Spinal cord (tissue), 9 donors: ENCODE measurements at regions not wholly inside any gene's neighbourhood (a gene's known extent, or its start where the extent isn't known, plus 50 kb on each side); places are given as distances from the start of the nearest gene placed in this dataset.

ENCODE experiments used
- DNase-seq, 6 donors: peaks; one replicate each; pipeline versions ENCODE4 v3.0.0 to v3.0.0-alpha.2; 2013 to 2015; ENCODE audit warnings: low spot score in 6 of 6, low read depth in 4 of 6
- H3K27ac ChIP-seq: one replicate; pipeline ENCODE4 v1.5.1; 2013; ENCODE audit warnings: low read depth, low read length, control low read depth
- H3K27me3 ChIP-seq: one replicate; pipeline ENCODE4 v1.6.1; 2013; ENCODE audit warnings: low read length; ENCODE audit not compliant: control insufficient read depth, insufficient read depth
- H3K36me3 ChIP-seq: one replicate; pipeline ENCODE4 v1.6.1; 2013; ENCODE audit warnings: low read length; ENCODE audit not compliant: control insufficient read depth, insufficient read depth
- H3K4me1 ChIP-seq: one replicate; pipeline ENCODE4 v1.6.1; 2013; ENCODE audit warnings: low read length; ENCODE audit not compliant: control insufficient read depth, insufficient read depth
- H3K4me3 ChIP-seq: one replicate; pipeline ENCODE4 v1.5.1; 2013; ENCODE audit warnings: low read depth, low read length, control low read depth
- H3K9me3 ChIP-seq: one replicate; pipeline ENCODE4 v1.6.1; 2013; ENCODE audit warnings: low read length; ENCODE audit not compliant: control insufficient read depth, insufficient read depth
- WGBS: methylation state at CpG from one replicate; pipeline ENCODE4 v1.1.5; 2013; ENCODE audit warnings: missing lambda C conversion rate; ENCODE audit not compliant: insufficient coverage; 5-methylcytosine and 5-hydroxymethylcytosine counted together
- donor health status: healthy.

- no peaks in the 10 kb centered on the region for H3K4me1 ChIP-seq
- H3K27ac ChIP-seq = no peak overlapping the region
- no peaks in the 10 kb centered on the region for H3K36me3 ChIP-seq
Observed at GRCh38 chr1:29642519-29642918, 406.2 kb downstream of the PTPRU start.

DNA sequence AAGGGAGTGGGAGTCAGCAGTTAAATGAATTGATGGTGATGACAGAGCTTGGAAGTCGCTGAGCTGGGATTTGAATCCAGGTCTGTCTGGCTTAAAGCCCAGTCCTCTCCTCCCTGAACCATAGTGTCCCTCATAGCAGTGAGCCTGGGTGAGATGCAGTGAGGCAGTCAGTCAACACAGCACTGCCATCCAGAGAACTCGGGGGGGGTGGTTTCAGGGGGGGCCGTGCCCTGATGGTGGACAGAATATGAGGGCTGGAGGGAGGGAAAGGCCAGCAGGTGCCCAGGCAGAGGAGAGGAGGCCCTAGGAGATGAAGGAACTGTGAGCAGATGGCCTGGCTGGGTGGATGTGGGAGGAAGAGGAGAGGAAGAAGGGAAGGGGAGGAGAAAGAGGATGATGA lies 405.6 kb downstream of the PTPRU start:
- no peaks in the 10 kb centered on the region for H3K9me3 ChIP-seq
- WGBS = 67% methylated on average over 1 of the region's 3 CpGs
- no peak for DNase-seq

More at GRCh38 chr1:29642519-29642918, 406.2 kb downstream of the PTPRU start:
- Histone ChIP-seq H3K27me3 (no peaks in the 10 kb centered on the region), H3K4me3 (no peak overlapping the region), H3K9me3 (no peaks in the 10 kb centered on the region)
- no peak for DNase-seq
- 98% methylated on average over 5 of the region's 6 CpGs for WGBS

GRCh38 chr1:29640428-29640785 lies 404.1 kb downstream of the PTPRU start:
- Histone ChIP-seq H3K9me3 (no peaks in the 10 kb centered on the region), H3K27ac (no peak overlapping the region), H3K27me3 (no peaks in the 10 kb centered on the region), H3K4me1 (no peaks in the 10 kb centered on the region), H3K36me3 (no peaks in the 10 kb centered on the region), H3K4me3 (no peak overlapping the region)
- 72% methylated on average over 3 of the region's 4 CpGs for WGBS
- DNase-seq = no peak

More for the DNA sequence above, 405.6 kb downstream of the PTPRU start:
- H3K27me3 ChIP-seq = no peaks in the 10 kb centered on the region
- H3K27ac ChIP-seq = no peak overlapping the region
- no peaks in the 10 kb centered on the region for H3K4me1 ChIP-seq
- no peak overlapping the region for H3K4me3 ChIP-seq
- no peaks in the 10 kb centered on the region for H3K36me3 ChIP-seq

- no peaks in the 10 kb centered on the region for H3K36me3 ChIP-seq
- no peak for DNase-seq
- H3K9me3 ChIP-seq = no peaks in the 10 kb centered on the region
- no peak overlapping the region for H3K4me3 ChIP-seq
- no peak overlapping the region for H3K27ac ChIP-seq
- no peaks in the 10 kb centered on the region for H3K27me3 ChIP-seq
- H3K4me1 ChIP-seq = no peaks in the 10 kb centered on the region
- whole genome bisulfite sequencing = 98% methylated on average over 13 of the region's 15 CpGs
Observed at GRCh38 chr1:29639741-29640427, 403.6 kb downstream of the PTPRU start.

GRCh38 chr1:29639156-29639736 lies 402.9 kb downstream of the PTPRU start:
- no peak for DNase-seq
- Histone ChIP-seq H3K36me3 (no peaks in the 10 kb centered on the region), H3K27me3 (no peaks in the 10 kb centered on the region), H3K9me3 (no peaks in the 10 kb centered on the region), H3K4me3 (no peak overlapping the region), H3K4me1 (peaks cover 4% of the 10 kb centered on the region), H3K27ac (no peak overlapping the region)
- 60% methylated on average over 2 of the region's 6 CpGs for WGBS

GRCh38 chr1:29638281-29638680 lies 402.0 kb downstream of the PTPRU start:
- 93% methylated on average over 2 of the region's 2 CpGs for WGBS
- Histone ChIP-seq H3K4me3 (no peak overlapping the region), H3K9me3 (no peaks in the 10 kb centered on the region), H3K27me3 (no peaks in the 10 kb centered on the region), H3K27ac (no peak overlapping the region), H3K36me3 (no peaks in the 10 kb centered on the region), H3K4me1 (peaks cover 5% of the 10 kb centered on the region)
- no peak for DNase-seq

- no peak overlapping the region for H3K4me3 ChIP-seq
- H3K27me3 ChIP-seq = no peaks in the 10 kb centered on the region
- H3K36me3 ChIP-seq = no peaks in the 10 kb centered on the region
- DNase-seq = no peak
- no peaks in the 10 kb centered on the region for H3K9me3 ChIP-seq
- H3K27ac ChIP-seq = no peak overlapping the region
- peaks cover 10% of the 10 kb centered on the region for H3K4me1 ChIP-seq
Observed at GRCh38 chr1:29636936-29637335, 400.6 kb downstream of the PTPRU start.

DNA sequence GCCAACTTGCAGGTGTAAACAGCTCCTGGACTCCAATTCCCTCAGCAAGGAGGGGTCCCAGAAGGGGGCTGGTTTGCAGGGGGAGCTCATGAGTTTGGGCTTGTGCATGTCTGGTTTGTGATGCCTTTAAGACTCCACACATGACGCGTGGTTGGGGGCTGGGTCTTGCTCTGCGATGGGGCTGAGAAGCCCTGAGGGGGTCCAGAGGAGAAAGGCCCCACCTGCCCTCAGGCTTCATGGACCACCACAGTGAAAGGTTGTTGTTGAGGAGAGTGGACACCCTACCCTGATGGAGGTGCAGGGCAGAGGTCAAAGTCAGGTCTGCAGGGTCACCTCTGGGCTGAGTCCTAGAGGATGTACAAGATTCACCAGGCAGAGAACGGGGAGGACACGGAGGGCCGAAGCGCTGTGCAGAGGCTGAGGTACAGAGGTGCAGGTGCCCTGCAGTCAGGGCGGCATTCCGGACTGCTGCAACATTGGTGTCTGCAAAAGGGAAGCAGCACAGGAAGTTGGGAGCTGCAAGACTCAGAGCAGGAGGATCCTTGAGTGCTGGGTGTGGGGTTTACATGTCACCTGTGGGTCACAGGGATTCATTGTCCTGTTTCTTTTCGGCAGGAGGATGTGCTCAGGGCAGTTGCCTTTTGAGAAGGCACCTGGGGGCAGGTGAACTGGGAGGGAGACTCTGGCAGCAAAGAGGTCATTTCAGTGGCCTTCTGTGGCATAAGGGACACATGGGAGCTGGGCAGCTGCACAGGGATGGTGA lies 399.4 kb downstream of the PTPRU start:
- no peak for DNase-seq

DNA sequence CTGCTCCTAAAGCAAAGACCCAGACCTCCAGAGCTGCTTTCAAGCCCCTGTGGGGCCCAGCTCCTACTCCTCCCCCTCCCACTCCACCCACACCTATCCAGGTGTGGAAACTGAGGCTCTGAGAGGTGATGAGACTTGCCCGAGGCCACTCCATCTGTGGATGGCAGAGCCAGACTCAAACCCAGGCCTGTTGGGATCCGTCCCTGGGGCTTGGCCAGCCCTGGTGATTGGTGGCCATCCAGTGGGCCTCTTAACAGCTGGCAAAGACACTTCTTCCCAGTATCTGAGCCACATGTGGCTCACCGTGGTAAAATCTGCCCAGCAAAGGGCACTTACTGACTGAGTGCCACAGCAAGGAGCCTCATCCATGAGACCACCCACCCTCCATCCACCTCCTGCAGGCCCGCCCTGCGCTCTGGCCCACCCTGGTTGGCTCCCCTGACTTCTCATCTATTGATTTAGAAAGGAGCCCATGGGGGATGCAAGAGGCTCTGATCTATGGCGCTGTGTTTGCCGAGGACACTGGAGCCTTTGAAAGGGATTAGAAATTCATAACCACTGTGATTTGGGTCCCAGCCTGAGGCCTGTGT lies 398.5 kb downstream of the PTPRU start:
- Histone ChIP-seq H3K4me3 (no peak overlapping the region), H3K36me3 (no peaks in the 10 kb centered on the region), H3K9me3 (no peaks in the 10 kb centered on the region), H3K27ac (no peak overlapping the region), H3K27me3 (no peaks in the 10 kb centered on the region), H3K4me1 (peaks cover 10% of the 10 kb centered on the region)
- 88% methylated on average over 5 of the region's 7 CpGs for WGBS
- DNase-seq = no peak

More for the DNA sequence above, 399.4 kb downstream of the PTPRU start:
- WGBS = 92% methylated on average over 8 of the region's 10 CpGs
- Histone ChIP-seq H3K4me3 (no peak overlapping the region), H3K27me3 (no peaks in the 10 kb centered on the region), H3K36me3 (no peaks in the 10 kb centered on the region), H3K9me3 (no peaks in the 10 kb centered on the region), H3K27ac (no peak overlapping the region), H3K4me1 (peaks cover 10% of the 10 kb centered on the region)
